Activated CD4-positive, alpha-beta memory T cell treated with anti-CD3 and anti-CD28 coated beads for 36 hours (primary cell): ENCODE measurements at regions not wholly inside any gene's neighbourhood (a gene's known extent, or its start where the extent isn't known, plus 50 kb on each side); places are given as distances from the start of the nearest gene placed in this dataset.
"Not testable (repeated sequence)": the region's sequence is repeated elsewhere in the genome, so short reads cannot be mapped to it uniquely, and the experiment has no call there.

Experiments used
- CTCF ChIA-PET: fragments of 350-600 bp; sonication (Branson Sonifier 250); formaldehyde crosslinking; loops from one replicate; lab custom pipeline; 2021; ENCODE audit warnings: antibody characterized with exemption, inconsistent platforms; lab: Charles Lee
- POLR2A ChIA-PET: fragments of 350-600 bp; sonication (Branson Sonifier 250); formaldehyde crosslinking; loops from one replicate; lab custom pipeline; 2021; ENCODE audit warnings: antibody characterized with exemption; lab: Charles Lee
- DNase-seq: peaks from one replicate; pipeline ENCODE4 v3.0.0-alpha.2; 2020
- H3K27ac Mint-ChIP-seq: one replicate; pipeline ENCODE4 v1.8.0; 2021; ENCODE audit warnings: mixed read lengths
- H3K27me3 Mint-ChIP-seq: one replicate; pipeline ENCODE4 v1.8.0; 2021; ENCODE audit warnings: mixed read lengths
- H3K36me3 Mint-ChIP-seq: one replicate; pipeline ENCODE4 v1.8.0; 2021; ENCODE audit warnings: mixed read lengths
- H3K4me1 Mint-ChIP-seq: one replicate; pipeline ENCODE4 v1.8.0; 2021; ENCODE audit warnings: low read depth, mixed read lengths
- H3K4me3 Mint-ChIP-seq: one replicate; pipeline ENCODE4 v1.8.0; 2021; ENCODE audit warnings: mild to moderate bottlenecking, mixed read lengths
- H3K9me3 Mint-ChIP-seq: one replicate; pipeline ENCODE4 v1.8.0; 2021; ENCODE audit warnings: mixed read lengths
- intact Hi-C: fragments of 100-400 bp; cut with micrococcal nuclease; formaldehyde crosslinking; loops from one replicate; pipeline ENCODE4 v1.15.1; 2023

- POLR2A ChIA-PET, DNase-seq, H3K27ac Mint-ChIP-seq, H3K4me3 Mint-ChIP-seq, intact Hi-C loops, H3K4me1 Mint-ChIP-seq, H3K27me3 Mint-ChIP-seq, CTCF ChIA-PET, H3K9me3 Mint-ChIP-seq, H3K36me3 Mint-ChIP-seq: not testable (repeated sequence)
These were observed 137.2 kb upstream of the NBPF9 start for GRCh38 chr1:149240530-149240929.

- H3K27me3 Mint-ChIP-seq, H3K27ac Mint-ChIP-seq, H3K36me3 Mint-ChIP-seq, H3K4me1 Mint-ChIP-seq, intact Hi-C loops, H3K4me3 Mint-ChIP-seq, CTCF ChIA-PET, H3K9me3 Mint-ChIP-seq, POLR2A ChIA-PET, DNase-seq: not testable (repeated sequence)
These were observed 137.9 kb upstream of the NBPF9 start for GRCh38 chr1:149241272-149241671.

GRCh38 chr1:149243572-149243971, 140.2 kb upstream of the NBPF9 start:
- H3K4me1 Mint-ChIP-seq, H3K4me3 Mint-ChIP-seq, H3K27me3 Mint-ChIP-seq, H3K36me3 Mint-ChIP-seq, intact Hi-C loops, CTCF ChIA-PET, POLR2A ChIA-PET, DNase-seq, H3K27ac Mint-ChIP-seq, H3K9me3 Mint-ChIP-seq: not testable (repeated sequence)

GRCh38 chr1:149244621-149245020, 141.3 kb upstream of the NBPF9 start:
- POLR2A ChIA-PET, H3K4me1 Mint-ChIP-seq, H3K9me3 Mint-ChIP-seq, H3K27me3 Mint-ChIP-seq, intact Hi-C loops, H3K36me3 Mint-ChIP-seq, DNase-seq, H3K27ac Mint-ChIP-seq, CTCF ChIA-PET, H3K4me3 Mint-ChIP-seq: not testable (repeated sequence)

GRCh38 chr1:149246212-149246611, 142.9 kb upstream of the NBPF9 start:
- DNase-seq, H3K4me1 Mint-ChIP-seq, H3K36me3 Mint-ChIP-seq, CTCF ChIA-PET, H3K9me3 Mint-ChIP-seq, POLR2A ChIA-PET, H3K27me3 Mint-ChIP-seq, intact Hi-C loops, H3K27ac Mint-ChIP-seq, H3K4me3 Mint-ChIP-seq: not testable (repeated sequence)

GRCh38 chr1:149248610-149249009, 145.3 kb upstream of the NBPF9 start:
- H3K4me1 Mint-ChIP-seq, CTCF ChIA-PET, H3K9me3 Mint-ChIP-seq, H3K27ac Mint-ChIP-seq, H3K36me3 Mint-ChIP-seq, intact Hi-C loops, H3K4me3 Mint-ChIP-seq, H3K27me3 Mint-ChIP-seq, DNase-seq, POLR2A ChIA-PET: not testable (repeated sequence)

- H3K4me1 Mint-ChIP-seq, H3K4me3 Mint-ChIP-seq, DNase-seq, H3K36me3 Mint-ChIP-seq, H3K9me3 Mint-ChIP-seq, H3K27ac Mint-ChIP-seq, H3K27me3 Mint-ChIP-seq, CTCF ChIA-PET, POLR2A ChIA-PET, intact Hi-C loops: not testable (repeated sequence)
These were observed 146.6 kb upstream of the NBPF9 start for GRCh38 chr1:149249850-149250467.

- H3K27me3 Mint-ChIP-seq, H3K4me1 Mint-ChIP-seq, intact Hi-C loops, POLR2A ChIA-PET, H3K27ac Mint-ChIP-seq, CTCF ChIA-PET, H3K9me3 Mint-ChIP-seq, H3K36me3 Mint-ChIP-seq, H3K4me3 Mint-ChIP-seq, DNase-seq: not testable (repeated sequence)
These were observed 151.8 kb upstream of the NBPF9 start for GRCh38 chr1:149254894-149255847.

GRCh38 chr1:149260284-149260683, 156.9 kb upstream of the NBPF9 start:
- intact Hi-C loops, H3K4me3 Mint-ChIP-seq, H3K4me1 Mint-ChIP-seq, H3K9me3 Mint-ChIP-seq, POLR2A ChIA-PET, DNase-seq, H3K27me3 Mint-ChIP-seq, H3K27ac Mint-ChIP-seq, CTCF ChIA-PET, H3K36me3 Mint-ChIP-seq: not testable (repeated sequence)

- H3K4me1 Mint-ChIP-seq, H3K4me3 Mint-ChIP-seq, CTCF ChIA-PET, DNase-seq, intact Hi-C loops, POLR2A ChIA-PET, H3K9me3 Mint-ChIP-seq, H3K27ac Mint-ChIP-seq, H3K36me3 Mint-ChIP-seq, H3K27me3 Mint-ChIP-seq: not testable (repeated sequence)
These were observed 157.5 kb upstream of the NBPF9 start for GRCh38 chr1:149260736-149261340.

GRCh38 chr1:149267287-149267686, 163.9 kb upstream of the NBPF9 start:
- H3K36me3 Mint-ChIP-seq, CTCF ChIA-PET, H3K27ac Mint-ChIP-seq, H3K4me1 Mint-ChIP-seq, intact Hi-C loops, H3K27me3 Mint-ChIP-seq, POLR2A ChIA-PET, DNase-seq, H3K4me3 Mint-ChIP-seq, H3K9me3 Mint-ChIP-seq: not testable (repeated sequence)

GRCh38 chr1:149269001-149269702, 165.8 kb upstream of the NBPF9 start:
- H3K4me3 Mint-ChIP-seq, POLR2A ChIA-PET, H3K36me3 Mint-ChIP-seq, intact Hi-C loops, H3K27me3 Mint-ChIP-seq, H3K27ac Mint-ChIP-seq, H3K9me3 Mint-ChIP-seq, H3K4me1 Mint-ChIP-seq, DNase-seq, CTCF ChIA-PET: not testable (repeated sequence)
